HG03432 (cell line): ENCODE measurements at regions not wholly inside any gene's neighbourhood (a gene's known extent, or its start where the extent isn't known, plus 50 kb on each side); places are given as distances from the start of the nearest gene placed in this dataset.

Source experiments
- ATAC-seq: cut with Tn5 transposase; IDR thresholded peaks from one replicate; pipeline ENCODE4 v1.9.1; 2021; ENCODE audit warnings: mild to moderate bottlenecking, moderate library complexity; ENCODE audit not compliant: unreplicated experiment

GRCh38 chr4:115965588-115965987 lies 852.2 kb upstream of the NDST4 start:
- no peak for ATAC-seq

GRCh38 chr4:115956054-115956796 lies 842.8 kb upstream of the NDST4 start:
- ATAC-seq: peak; percentile 70

GRCh38 chr4:115950806-115951205 lies 837.4 kb upstream of the NDST4 start:
- ATAC-seq: no peak

- ATAC-seq: peak; percentile 86
These were observed 836.7 kb upstream of the NDST4 start for GRCh38 chr4:115949974-115950743.

- no peak for ATAC-seq
These were observed 831.6 kb upstream of the NDST4 start for GRCh38 chr4:115945026-115945425.

- ATAC-seq: no peak
These were observed 830.9 kb upstream of the NDST4 start for GRCh38 chr4:115944146-115944905.

- ATAC-seq: no peak
These were observed 825.5 kb upstream of the NDST4 start for GRCh38 chr4:115938764-115939443.

- no peak for ATAC-seq
These were observed 816.0 kb upstream of the NDST4 start for GRCh38 chr4:115929373-115929772.

GRCh38 chr4:115927382-115927781 lies 814.0 kb upstream of the NDST4 start:
- ATAC-seq: no peak

GRCh38 chr4:115923152-115923551 lies 809.7 kb upstream of the NDST4 start:
- ATAC-seq: peak; percentile 59

GRCh38 chr4:115920637-115921036 lies 807.2 kb upstream of the NDST4 start:
- ATAC-seq: no peak

GRCh38 chr4:115918149-115918548 lies 804.7 kb upstream of the NDST4 start:
- ATAC-seq: no peak

- ATAC-seq: no peak
These were observed 793.0 kb upstream of the NDST4 start for GRCh38 chr4:115906428-115906827.

- ATAC-seq: no peak
These were observed 770.4 kb upstream of the NDST4 start for GRCh38 chr4:115883847-115884246.

GRCh38 chr4:115883231-115883630 lies 769.8 kb upstream of the NDST4 start:
- ATAC-seq: no peak

- no peak for ATAC-seq
These were observed 759.6 kb upstream of the NDST4 start for GRCh38 chr4:115873048-115873447.

GRCh38 chr4:115871596-115871995 lies 758.2 kb upstream of the NDST4 start:
- ATAC-seq: no peak

GRCh38 chr4:115866364-115866896 lies 753.0 kb upstream of the NDST4 start:
- no peak for ATAC-seq

GRCh38 chr4:115865736-115866135 lies 752.3 kb upstream of the NDST4 start:
- no peak for ATAC-seq

- ATAC-seq: no peak
These were observed 739.3 kb upstream of the NDST4 start for GRCh38 chr4:115852767-115853091.
